IMR-90 (cell line): ENCODE measurements at regions not wholly inside any gene's neighbourhood (a gene's known extent, or its start where the extent isn't known, plus 50 kb on each side); places are given as distances from the start of the nearest gene placed in this dataset.

ENCODE experiments used
- ATAC-seq: fragments of 200-7000 bp; cut with Tn5 transposase; 2 replicates; pipeline ENCODE4 v1.9.1; 2020; ENCODE audit warnings: low read depth, mild to moderate bottlenecking, moderate library complexity
- BruUV-seq: library from RNA; stranded (reverse); fragments of 400-500 nt; replicated peaks from 2 replicates; lab custom pipeline; 2021; lab: Mats Ljungman, UMichigan
- CTCF ChIA-PET: fragments of 300-600 bp; formaldehyde crosslinking; extraction: SDS; loops from one replicate; lab custom pipeline; 2021; ENCODE audit warnings: antibody characterized with exemption; lab: Yijun Ruan, JAX
- POLR2A ChIA-PET: fragments of 300-600 bp; sonication (Branson Sonifier 250); formaldehyde crosslinking; loops from one replicate; lab custom pipeline; 2022; ENCODE audit warnings: antibody characterized with exemption; ENCODE audit not compliant: unreplicated experiment; lab: Charles Lee
- DNase-seq: peaks from one replicate; pipeline ENCODE4 v3.0.0; 2013
- H2AFZ ChIP-seq: replicated peaks from 2 replicates; pipeline ENCODE3; 2013; ENCODE audit warnings: low read length, mild to moderate bottlenecking; ENCODE audit not compliant: poor library complexity
- H2AK5ac ChIP-seq: 2 replicates; pipeline ENCODE4 v1.6.1; 2013; ENCODE audit warnings: low read depth, low read length, inconsistent platforms
- H2AK9ac ChIP-seq: replicated peaks from 2 replicates; pipeline ENCODE3; 2013; ENCODE audit warnings: mild to moderate bottlenecking, low read depth, low read length, moderate library complexity; ENCODE audit not compliant: poor library complexity
- H2BK120ac ChIP-seq: 2 replicates; pipeline ENCODE4 v1.6.1; 2013; ENCODE audit warnings: low read depth, low read length, inconsistent platforms
- H2BK15ac ChIP-seq: 3 replicates; pipeline ENCODE4 v1.6.1; 2013; ENCODE audit warnings: low read depth, low read length, inconsistent platforms
- H2BK20ac ChIP-seq: 2 replicates; pipeline ENCODE4 v1.6.1; 2013; ENCODE audit warnings: low read depth, mild to moderate bottlenecking, inconsistent platforms, low read length, moderate library complexity
- H2BK5ac ChIP-seq: 2 replicates; pipeline ENCODE4 v1.6.1; 2013; ENCODE audit warnings: mild to moderate bottlenecking, low read depth, low read length, inconsistent platforms; ENCODE audit not compliant: poor library complexity, severe bottlenecking
- H3K14ac ChIP-seq: replicated peaks from 2 replicates; pipeline ENCODE4 v1.6.1; 2013; ENCODE audit warnings: low read depth, low read length, inconsistent platforms
- H3K18ac ChIP-seq: 2 replicates; pipeline ENCODE4 v1.6.1; 2013; ENCODE audit warnings: low read depth, low read length, control low read depth
- H3K23ac ChIP-seq: 2 replicates; pipeline ENCODE4 v1.6.1; 2013; ENCODE audit warnings: low read depth, low read length, inconsistent platforms
- H3K27ac ChIP-seq: 2 replicates; pipeline ENCODE4 v1.5.1; 2013; ENCODE audit warnings: mild to moderate bottlenecking, control low read depth, low read length; ENCODE audit not compliant: insufficient read depth
- H3K27me3 ChIP-seq: 2 replicates; pipeline ENCODE4 v1.6.1; 2013; ENCODE audit warnings: low read length; ENCODE audit not compliant: control insufficient read depth, insufficient read depth
- H3K36me3 ChIP-seq: 2 replicates; pipeline ENCODE4 v1.6.1; 2013; ENCODE audit warnings: low read length, mixed read lengths; ENCODE audit not compliant: control insufficient read depth, insufficient read depth
- H3K4ac ChIP-seq: 2 replicates; pipeline ENCODE4 v1.6.1; 2013; ENCODE audit warnings: low read depth, low read length, inconsistent platforms
- H3K4me1 ChIP-seq: 2 replicates; pipeline ENCODE4 v1.6.1; 2013; ENCODE audit warnings: low read length, mixed read lengths; ENCODE audit not compliant: control insufficient read depth, insufficient read depth
- H3K4me2 ChIP-seq: 2 replicates; pipeline ENCODE4 v1.6.1; 2013; ENCODE audit warnings: low read depth, mild to moderate bottlenecking, control low read depth, low read length, moderate library complexity
- H3K4me3 ChIP-seq: 2 replicates; pipeline ENCODE4 v1.5.1; 2013; ENCODE audit warnings: low read depth, mild to moderate bottlenecking, control low read depth, low read length, moderate library complexity; ENCODE audit not compliant: insufficient read depth
- H3K56ac ChIP-seq: 2 replicates; pipeline ENCODE4 v1.6.1; 2013; ENCODE audit warnings: low read length, inconsistent platforms; ENCODE audit not compliant: insufficient read depth; ENCODE audit errors: extremely low read depth
- H3K79me1 ChIP-seq, 2 experiments: 2 replicates each; pipeline ENCODE4 v1.6.1; 2013; ENCODE audit warnings: low read length in 2 of 2, inconsistent platforms in 1 of 2, low read depth in 1 of 2
- H3K9ac ChIP-seq: 2 replicates; pipeline ENCODE4 v1.6.1; 2013; ENCODE audit warnings: low read depth, low read length, control low read depth
- H3K9me1 ChIP-seq: 2 replicates; pipeline ENCODE4 v1.6.1; 2013; ENCODE audit warnings: low read length, inconsistent platforms; ENCODE audit not compliant: insufficient read depth
- H3K9me3 ChIP-seq: 2 replicates; pipeline ENCODE4 v1.6.1; 2013; ENCODE audit warnings: low read length; ENCODE audit not compliant: control insufficient read depth, insufficient read depth
- H4K20me1 ChIP-seq: 2 replicates; pipeline ENCODE4 v1.6.1; 2013; ENCODE audit warnings: low read length, inconsistent platforms; ENCODE audit not compliant: insufficient read depth
- H4K5ac ChIP-seq: 2 replicates; pipeline ENCODE4 v1.6.1; 2013; ENCODE audit warnings: mild to moderate bottlenecking, low read depth, low read length, control low read depth
- H4K8ac ChIP-seq, 2 experiments: 2 replicates each; pipeline ENCODE4 v1.6.1; 2013; ENCODE audit warnings: low read depth in 2 of 2, low read length in 2 of 2, control low read depth in 1 of 2, inconsistent platforms in 1 of 2
- H4K91ac ChIP-seq: 2 replicates; pipeline ENCODE4 v1.6.1; 2013; ENCODE audit warnings: low read depth, low read length, inconsistent platforms; ENCODE audit not compliant: insufficient read depth
- CTCF ChIP-seq: conservative IDR thresholded peaks from 2 replicates; pipeline ENCODE4 v1.5.1; 2012; ENCODE audit warnings: mild to moderate bottlenecking, low read depth, low read length, improper control_type of control experiment
- MAFK ChIP-seq: IDR thresholded peaks from 2 replicates; pipeline ENCODE4 v1.6.1; 2012; ENCODE audit warnings: low read depth, low read length, improper control_type of control experiment
- MXI1 ChIP-seq: IDR thresholded peaks from 2 replicates; pipeline ENCODE4 v1.6.1; 2012; ENCODE audit warnings: low read depth, mild to moderate bottlenecking, low read length, moderate library complexity, borderline replicate concordance
- NFE2L2 ChIP-seq: fragments of 150-350 bp; IDR thresholded peaks from 2 replicates; pipeline ENCODE4 v1.6.1; 2016; ENCODE audit warnings: low read depth, mild to moderate bottlenecking, low read length
- USF2 ChIP-seq: fragments of 150-350 bp; IDR thresholded peaks from 2 replicates; pipeline ENCODE4 v1.6.1; 2017; ENCODE audit warnings: mild to moderate bottlenecking, antibody characterized with exemption, low read length, low read depth
- WGBS, 2 experiments: methylation state at CpG; one replicate each; pipeline versions ENCODE4 v1.1.5 to v1.1.7; 2013; ENCODE audit warnings: missing lambda C conversion rate in 2 of 2; ENCODE audit not compliant: insufficient read length in 1 of 2; ENCODE audit errors: extremely low coverage in 2 of 2; 5-methylcytosine and 5-hydroxymethylcytosine counted together
- dilution Hi-C: fragments of 300-500 bp; cut with HindIII; formaldehyde crosslinking; loops from one replicate; pipeline ENCODE4 v1.14.3; 2018; ENCODE audit warnings: low sequenced_read_pairs; ENCODE audit not compliant: unreplicated experiment
- in situ Hi-C: fragments of 300-500 bp; cut with MboI; formaldehyde crosslinking; loops from 3 replicates; pipeline ENCODE4 v1.14.3; 2019; ENCODE audit warnings: low sequenced_read_pairs, inconsistent platforms, mixed read lengths
- intact Hi-C: fragments of 100-400 bp; cut with micrococcal nuclease; formaldehyde crosslinking; loops from 2 replicates; pipeline ENCODE4 v1.10.0; 2022

GRCh38 chr6:105677671-105678475 is 275.0 kb upstream of the PREP start:
- Histone ChIP-seq H3K23ac (no peak overlapping the region), H3K36me3 (no peaks in the 10 kb centered on the region), H3K9ac (no peak overlapping the region), H3K9me1 (no peaks in the 10 kb centered on the region), H2BK5ac (peak overlapping the region; percentile 53), H3K18ac (peak overlapping the region; percentile 64; the same call in 1 of the 2 replicates), H3K4me2 (no peak overlapping the region), H3K14ac (no peak overlapping the region), H4K8ac (no peak overlapping the region), H4K20me1 (no peaks in the 10 kb centered on the region), H3K4ac (no peak overlapping the region), H3K27me3 (no peaks in the 10 kb centered on the region), H3K27ac (no peak overlapping the region), H4K5ac (peak overlapping the region; percentile 35; the same call in 1 of the 2 replicates), H2AK5ac (no peak overlapping the region), H3K79me1 (no peaks in the 10 kb centered on the region), H4K91ac (peak overlapping the region; percentile 17; the same call in 1 of the 2 replicates), H3K4me3 (no peak overlapping the region), H2BK15ac (no peak overlapping the region), H3K9me3 (no peaks in the 10 kb centered on the region), H2AK9ac (no peak overlapping the region), H2BK120ac (no peak overlapping the region), H2BK20ac (0 out of 2 replicates have a peak overlapping the region, but pooled peaks have one; percentile 3), H2AFZ (no peak overlapping the region), H3K4me1 (peaks cover 2% of the 10 kb centered on the region; the same call in 1 of the 2 replicates), H3K56ac (no peak overlapping the region)
- ATAC-seq: no peak
- ChIA-PET POLR2A (no interaction called here), CTCF (no interaction called here)
- intact Hi-C loops: no loop called here
- in situ Hi-C loops: no loop called here
- no TSS peak for BruUV-seq
- TF ChIP-seq MXI1 (no peak), CTCF (no peak), USF2 (no peak), NFE2L2 (no peak), MAFK (no peak)
- dilution Hi-C loops: no loop called here
- DNase-seq: peak; percentile 23
- WGBS, 2 experiments: no CpG with 5 or more reads among the region's 2 CpGs
